Effector memory CD8-positive, alpha-beta T cell (primary cell): ENCODE measurements at regions not wholly inside any gene's neighbourhood (a gene's known extent, or its start where the extent isn't known, plus 50 kb on each side); places are given as distances from the start of the nearest gene placed in this dataset.

Experiments
- ATAC-seq: fragments of 150-1000 bp; cut with Tn5 transposase; replicated peaks from 2 replicates; pipeline ENCODE4 v1.10.0; 2021; ENCODE audit warnings: mild to moderate bottlenecking, moderate library complexity
- DNase-seq, 3 experiments: peaks; one replicate each; pipeline ENCODE4 v3.0.0; 2021
- H3K27ac Mint-ChIP-seq, 2 donors: one replicate each; pipeline ENCODE4 v1.8.0; 2022; ENCODE audit warnings: mild to moderate bottlenecking in 2 of 2, mixed read lengths in 2 of 2, moderate library complexity in 2 of 2
- H3K27me3 Mint-ChIP-seq, 2 donors: one replicate each; pipeline ENCODE4 v1.8.0; 2022; ENCODE audit warnings: mixed read lengths in 2 of 2
- H3K36me3 Mint-ChIP-seq: one replicate; pipeline ENCODE4 v1.8.0; 2022; ENCODE audit warnings: mild to moderate bottlenecking, moderate library complexity, mixed read lengths; ENCODE audit not compliant: insufficient read depth
- H3K4me1 Mint-ChIP-seq, 2 donors: one replicate each; pipeline ENCODE4 v1.8.0; 2022; ENCODE audit warnings: low read depth in 2 of 2, mixed read lengths in 2 of 2
- H3K4me3 Mint-ChIP-seq, 2 donors: one replicate each; pipeline ENCODE4 v1.8.0; 2022; ENCODE audit warnings: mild to moderate bottlenecking in 2 of 2, mixed read lengths in 2 of 2, moderate library complexity in 2 of 2
- H3K9me3 Mint-ChIP-seq, 2 donors: one replicate each; pipeline ENCODE4 v1.8.0; 2022; ENCODE audit warnings: mixed read lengths in 2 of 2

DNA sequence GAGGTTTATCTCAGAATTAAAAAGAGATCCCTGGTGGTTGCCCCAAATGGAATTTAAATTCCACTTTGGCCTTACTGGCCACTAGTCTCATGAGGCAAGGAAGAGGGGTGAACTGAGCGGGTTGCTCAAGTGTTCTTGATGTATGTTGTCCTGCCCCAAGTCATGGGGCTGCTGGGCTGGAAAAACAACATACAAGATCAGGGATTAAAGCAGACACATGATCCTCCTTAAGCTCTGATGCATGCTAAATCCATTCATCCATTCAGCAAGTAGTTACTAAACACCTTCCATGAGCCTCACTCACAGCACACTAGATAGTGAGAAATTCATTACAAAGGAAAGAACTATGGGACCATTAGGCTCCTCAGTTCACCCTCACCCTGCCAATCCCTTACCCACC lies 196.3 kb downstream of the MREG start:
- Mint-ChIP-seq H3K4me3 (no peak overlapping the region), H3K36me3 (no peaks in the 10 kb centered on the region), H3K27ac (no peak overlapping the region), H3K4me1 (peaks cover 7 to 10% of the 10 kb centered on the region in 2 donors), H3K9me3 (no peaks in the 10 kb centered on the region), H3K27me3 (peaks cover 17 to 32% of the 10 kb centered on the region in 2 donors)
- ATAC-seq = no peak
- DNase-seq = no peak

DNA sequence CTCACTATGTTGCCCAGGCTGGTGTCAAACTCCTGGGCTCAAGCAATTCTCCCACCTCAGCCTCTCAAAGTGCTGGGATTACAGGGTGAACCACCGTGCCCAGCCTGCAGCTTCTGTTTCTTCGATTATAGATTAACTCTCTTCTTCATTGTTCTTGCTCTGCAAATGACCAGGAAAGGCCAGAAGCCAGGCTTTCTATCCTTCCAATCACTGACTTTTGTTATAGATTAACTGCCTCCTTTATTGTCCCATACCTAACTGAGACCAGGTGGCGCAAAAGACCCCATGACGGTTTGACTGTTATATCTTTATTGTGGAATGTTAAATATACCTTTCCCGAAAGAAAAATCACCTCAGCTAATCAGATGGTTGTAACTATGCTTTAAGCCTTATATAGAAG lies 196.9 kb downstream of the MREG start:
- H3K9me3 Mint-ChIP-seq = no peaks in the 10 kb centered on the region
- ATAC-seq = no peak
- peaks cover 14 to 16% of the 10 kb centered on the region in 2 donors for H3K4me1 Mint-ChIP-seq
- H3K4me3 Mint-ChIP-seq = no peak overlapping the region
- H3K27ac Mint-ChIP-seq = no peak overlapping the region
- no peak for DNase-seq
- no peaks in the 10 kb centered on the region for H3K36me3 Mint-ChIP-seq
- peaks cover 17 to 25% of the 10 kb centered on the region in 2 donors for H3K27me3 Mint-ChIP-seq

DNA sequence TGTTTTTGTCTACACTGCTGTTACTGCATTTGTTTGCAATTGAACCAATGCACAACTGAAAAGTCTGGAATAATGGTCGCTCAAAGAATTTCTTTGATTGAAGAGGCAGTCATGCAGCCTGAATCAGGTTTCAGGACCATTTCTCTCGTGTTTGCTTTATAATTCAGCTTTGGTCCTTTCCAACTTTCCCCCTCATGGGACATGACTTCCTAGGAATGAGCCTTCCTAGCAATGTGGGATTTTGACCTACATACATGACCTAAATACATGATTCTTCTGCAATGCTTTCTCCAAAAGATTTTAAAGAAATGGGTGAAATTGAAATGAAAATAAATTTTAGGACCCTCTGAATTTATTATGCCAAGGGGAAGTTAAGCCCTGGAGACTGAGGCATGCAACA lies 197.4 kb downstream of the MREG start:
- DNase-seq (no peak), ATAC-seq (no peak)
- Mint-ChIP-seq H3K27me3 (peaks cover 14 to 22% of the 10 kb centered on the region in 2 donors), H3K4me3 (no peak overlapping the region), H3K4me1 (peaks cover 18 to 21% of the 10 kb centered on the region in 2 donors), H3K27ac (no peak overlapping the region), H3K9me3 (no peaks in the 10 kb centered on the region), H3K36me3 (no peaks in the 10 kb centered on the region)

DNA sequence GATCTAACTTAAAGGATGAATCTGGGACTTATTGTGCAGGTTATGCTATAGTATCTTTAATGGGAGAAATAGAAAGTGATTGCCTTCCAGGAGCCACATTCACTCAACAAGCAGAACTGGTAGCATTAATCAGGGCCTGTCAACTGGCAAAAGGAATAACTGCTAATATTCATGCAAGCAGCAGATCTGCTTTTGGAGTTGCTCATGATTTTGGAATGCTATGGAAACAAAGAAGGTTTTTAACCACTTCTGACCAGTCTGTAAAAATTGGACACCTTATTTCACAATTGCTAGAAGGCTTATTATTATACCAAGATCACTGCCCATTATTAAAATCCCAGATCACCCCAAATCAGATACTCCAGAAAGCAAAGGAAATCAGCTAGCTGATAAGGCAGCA lies 200.4 kb downstream of the MREG start:
- ATAC-seq (no peak), DNase-seq (no peak)
- Mint-ChIP-seq H3K27me3 (peaks cover 0 to 10% of the 10 kb centered on the region in 2 donors), H3K4me3 (no peak overlapping the region), H3K36me3 (no peaks in the 10 kb centered on the region), H3K27ac (no peak overlapping the region), H3K4me1 (peaks cover 21% of the 10 kb centered on the region in 2 donors), H3K9me3 (no peaks in the 10 kb centered on the region)

DNA sequence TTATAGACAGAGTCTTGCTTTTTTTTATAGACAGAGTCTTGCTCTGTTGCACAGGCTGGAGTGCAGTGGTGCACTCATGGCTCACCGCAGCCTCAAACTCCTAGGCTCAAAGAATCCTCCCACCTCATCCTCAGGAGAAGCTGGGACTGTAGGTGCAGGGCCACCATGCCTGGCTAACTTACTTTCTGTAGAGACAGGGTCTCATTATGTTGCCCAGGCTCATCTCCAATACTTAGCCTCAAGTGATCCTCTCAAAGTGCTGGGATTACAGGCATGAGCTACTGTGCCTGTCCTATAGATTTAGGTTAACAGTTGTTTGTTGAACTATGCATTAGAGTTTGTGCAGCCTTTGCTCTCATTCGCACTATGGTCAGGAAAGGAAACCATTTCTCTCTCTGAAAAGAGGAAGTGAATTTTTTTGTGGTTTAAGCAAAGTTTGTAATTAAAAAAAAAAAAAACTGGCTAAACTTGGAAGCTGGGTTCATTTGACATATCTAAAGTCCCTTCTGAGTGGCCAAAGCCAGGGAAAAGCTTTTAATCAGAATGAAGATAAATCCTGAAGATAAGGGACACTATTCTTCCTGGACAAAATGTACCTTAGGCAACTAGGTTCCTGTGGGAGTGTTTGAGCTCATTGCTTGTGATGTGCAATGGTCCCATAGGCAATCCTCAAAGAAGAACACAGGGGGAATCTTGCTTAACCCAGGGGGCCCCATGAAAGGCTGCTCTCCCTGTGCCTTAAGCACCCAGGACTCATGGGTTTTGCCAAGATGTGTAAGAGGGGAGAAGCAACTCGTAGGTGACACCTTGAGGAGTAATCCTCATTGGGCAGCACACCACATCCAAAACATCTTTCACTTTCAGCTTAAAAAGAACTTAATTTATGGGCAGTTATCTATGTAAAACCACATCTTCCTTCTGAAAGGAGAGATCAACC lies 201.7 kb downstream of the MREG start:
- Mint-ChIP-seq H3K27me3 (no peaks in the 10 kb centered on the region), H3K4me1 (peaks cover 21% of the 10 kb centered on the region in 2 donors), H3K9me3 (no peaks in the 10 kb centered on the region), H3K4me3 (peak overlapping the region; percentile 59 to 74), H3K36me3 (no peaks in the 10 kb centered on the region), H3K27ac (peak overlapping the region; percentile 52 to 78)
- no peak for DNase-seq
- peak; percentile 90 for ATAC-seq

DNA sequence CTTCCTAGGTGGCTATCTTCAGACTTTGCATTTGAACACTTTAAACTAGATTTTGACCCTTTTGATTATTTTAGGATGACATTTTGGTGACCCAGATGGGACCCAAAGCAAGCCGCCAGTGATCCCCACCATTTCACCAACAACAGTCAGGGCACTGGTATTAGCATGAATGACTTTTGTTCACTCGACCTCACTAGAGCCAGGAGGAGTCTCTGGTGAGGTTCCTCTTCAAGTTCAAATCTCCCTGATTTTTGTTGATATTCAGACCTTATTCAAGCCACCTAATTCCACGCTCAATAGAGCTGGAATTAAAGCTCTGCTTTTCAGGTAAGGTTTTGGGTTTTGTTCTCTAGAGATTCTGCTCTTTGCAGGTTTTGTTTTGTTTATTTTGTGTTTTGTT lies 202.3 kb downstream of the MREG start:
- peak overlapping the region; percentile 52 to 78 for H3K27ac Mint-ChIP-seq
- no peak for ATAC-seq
- peak overlapping the region; percentile 59 to 74 for H3K4me3 Mint-ChIP-seq
- H3K27me3 Mint-ChIP-seq = no peaks in the 10 kb centered on the region
- H3K4me1 Mint-ChIP-seq = peaks cover 21% of the 10 kb centered on the region in 2 donors
- no peaks in the 10 kb centered on the region for H3K36me3 Mint-ChIP-seq
- DNase-seq = no peak
- no peaks in the 10 kb centered on the region for H3K9me3 Mint-ChIP-seq

DNA sequence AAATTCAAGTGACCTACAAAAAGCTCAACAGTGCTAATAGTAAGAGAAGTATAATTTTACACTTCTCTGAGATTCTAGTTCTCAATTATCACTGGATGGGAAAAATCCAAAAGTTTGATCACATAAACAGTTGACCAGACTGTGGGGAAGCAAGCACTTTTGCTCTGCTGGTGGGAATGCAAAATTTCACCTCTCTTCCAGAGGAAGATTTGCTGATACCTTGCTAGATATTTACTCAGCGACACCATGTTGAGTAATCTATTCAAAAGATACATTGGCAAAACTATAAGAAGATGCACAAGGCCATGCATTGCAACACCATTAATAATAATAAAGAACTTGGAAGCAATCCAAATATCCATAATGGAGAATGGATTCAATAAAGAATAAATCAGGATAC lies 204.4 kb downstream of the MREG start:
- Mint-ChIP-seq H3K4me3 (no peak overlapping the region), H3K4me1 (peaks cover 21% of the 10 kb centered on the region in 2 donors), H3K9me3 (no peaks in the 10 kb centered on the region), H3K27ac (no peak overlapping the region), H3K36me3 (no peaks in the 10 kb centered on the region), H3K27me3 (peaks cover 0 to 10% of the 10 kb centered on the region in 2 donors)
- no peak for DNase-seq
- ATAC-seq = no peak

DNA sequence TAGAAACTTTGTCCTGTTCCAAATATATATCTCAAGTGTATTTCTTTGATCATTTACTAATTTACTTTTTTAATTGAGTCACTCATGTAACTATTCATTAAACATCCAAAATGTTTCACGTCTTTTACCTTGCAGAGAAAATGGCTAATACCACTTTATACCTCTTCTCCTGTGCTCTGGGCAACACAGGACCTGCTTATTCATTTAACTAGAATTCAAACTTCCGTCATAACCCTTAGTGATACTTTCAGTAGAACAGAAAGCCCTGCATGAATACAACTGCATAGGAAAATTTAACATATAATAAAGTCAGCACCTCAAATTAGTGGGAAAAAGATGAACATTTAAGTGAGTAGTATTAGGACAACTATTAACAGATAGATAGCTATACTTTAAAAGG lies 205.2 kb downstream of the MREG start:
- peaks cover 21% of the 10 kb centered on the region in 2 donors for H3K4me1 Mint-ChIP-seq
- no peak overlapping the region for H3K27ac Mint-ChIP-seq
- H3K36me3 Mint-ChIP-seq = no peaks in the 10 kb centered on the region
- H3K4me3 Mint-ChIP-seq = peak overlapping the region in 1 of 2 donors; percentile 1
- peaks cover 0 to 10% of the 10 kb centered on the region in 2 donors for H3K27me3 Mint-ChIP-seq
- no peaks in the 10 kb centered on the region for H3K9me3 Mint-ChIP-seq
- DNase-seq (no peak), ATAC-seq (no peak)

DNA sequence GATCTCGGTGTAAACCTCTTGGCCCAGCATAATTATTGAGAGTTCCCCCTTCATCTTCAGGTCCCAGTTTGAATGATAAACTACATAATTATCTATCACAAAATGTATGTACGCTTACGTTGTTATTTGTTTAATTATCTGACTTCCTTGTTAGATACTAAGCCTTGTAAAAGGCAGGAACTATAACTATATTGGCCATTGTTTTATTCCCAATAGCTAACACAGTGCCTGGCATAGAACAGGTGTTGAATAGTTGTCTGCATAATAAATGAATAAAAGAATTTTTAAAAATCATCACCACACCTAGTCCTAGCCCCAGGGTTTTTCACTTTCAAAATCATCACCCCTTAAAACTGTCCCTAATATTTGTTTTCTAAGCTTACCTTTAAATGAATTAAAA lies 207.9 kb downstream of the MREG start:
- Mint-ChIP-seq H3K9me3 (no peaks in the 10 kb centered on the region), H3K4me1 (peaks cover 0 to 4% of the 10 kb centered on the region in 2 donors), H3K27ac (no peak overlapping the region), H3K36me3 (no peaks in the 10 kb centered on the region), H3K4me3 (no peak overlapping the region), H3K27me3 (peaks cover 2 to 10% of the 10 kb centered on the region in 2 donors)
- ATAC-seq (no peak), DNase-seq (no peak)

DNA sequence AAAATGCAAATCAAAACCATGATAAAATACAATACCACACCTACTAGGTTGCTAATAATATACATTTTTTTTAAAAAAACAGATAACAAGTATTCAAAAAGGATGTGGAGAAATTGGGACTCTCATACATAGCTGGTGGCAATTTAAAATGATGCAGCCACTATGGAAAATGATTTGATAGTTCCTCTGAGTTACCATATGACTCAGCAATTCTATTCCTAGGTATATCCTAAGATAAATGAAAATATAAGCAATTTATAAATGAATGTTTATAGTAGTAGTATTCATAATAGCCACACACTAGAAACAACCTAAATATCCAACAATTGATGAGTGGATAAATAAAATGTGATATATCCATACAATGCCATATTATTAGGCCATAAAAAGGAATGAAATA lies 210.2 kb downstream of the MREG start:
- no peak overlapping the region for H3K4me3 Mint-ChIP-seq
- no peaks in the 10 kb centered on the region for H3K36me3 Mint-ChIP-seq
- no peaks in the 10 kb centered on the region for H3K9me3 Mint-ChIP-seq
- no peak overlapping the region for H3K27ac Mint-ChIP-seq
- ATAC-seq (no peak), DNase-seq (no peak)
- no peaks in the 10 kb centered on the region for H3K4me1 Mint-ChIP-seq
- peaks cover 8 to 10% of the 10 kb centered on the region in 2 donors for H3K27me3 Mint-ChIP-seq

DNA sequence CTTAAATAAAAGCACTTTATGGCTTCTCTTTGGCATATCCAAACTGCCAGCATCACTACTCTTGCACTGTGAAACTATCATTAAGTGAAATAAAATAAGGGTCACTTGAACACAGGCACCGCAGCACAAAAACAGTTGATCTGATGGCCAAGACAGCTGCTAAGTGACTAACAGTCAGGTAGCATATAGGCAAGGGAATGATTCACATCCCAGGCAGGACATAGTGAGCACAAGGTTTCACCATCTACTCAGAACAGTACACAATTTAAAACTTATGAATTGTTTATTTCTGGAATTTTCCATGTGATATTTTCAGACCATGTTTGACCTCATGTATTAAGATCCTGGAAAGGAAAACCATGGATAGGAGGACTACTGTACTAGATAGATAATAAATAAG lies 214.2 kb downstream of the MREG start:
- no peaks in the 10 kb centered on the region for H3K36me3 Mint-ChIP-seq
- ATAC-seq (no peak), DNase-seq (no peak)
- H3K4me3 Mint-ChIP-seq = no peak overlapping the region
- H3K27ac Mint-ChIP-seq = no peak overlapping the region
- H3K27me3 Mint-ChIP-seq = peaks cover 8 to 17% of the 10 kb centered on the region in 2 donors
- H3K9me3 Mint-ChIP-seq = no peaks in the 10 kb centered on the region
- H3K4me1 Mint-ChIP-seq = peaks cover 0 to 13% of the 10 kb centered on the region in 2 donors

DNA sequence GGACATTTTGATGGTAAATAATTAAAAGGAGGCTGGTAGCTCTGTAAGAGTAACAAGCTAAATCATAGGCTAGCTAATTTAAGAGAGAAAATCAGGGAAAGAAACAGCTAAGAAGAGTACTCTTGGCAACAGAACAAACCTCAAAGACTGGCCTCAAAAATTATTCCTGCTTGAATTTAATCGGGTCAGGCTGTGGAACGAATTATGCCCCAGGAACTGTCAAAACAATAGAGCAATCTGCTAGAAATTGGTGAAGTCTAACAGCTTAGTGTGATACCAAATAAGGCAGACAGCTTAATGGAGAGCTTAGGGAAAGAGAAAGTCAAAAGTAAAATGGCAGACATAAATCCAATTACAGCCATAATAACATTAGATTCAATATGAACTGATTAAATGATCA lies 215.7 kb downstream of the MREG start:
- peaks cover 8 to 17% of the 10 kb centered on the region in 2 donors for H3K27me3 Mint-ChIP-seq
- DNase-seq = no peak
- ATAC-seq = no peak
- no peak overlapping the region for H3K4me3 Mint-ChIP-seq
- H3K4me1 Mint-ChIP-seq = peaks cover 0 to 21% of the 10 kb centered on the region in 2 donors
- no peak overlapping the region for H3K27ac Mint-ChIP-seq
- no peaks in the 10 kb centered on the region for H3K36me3 Mint-ChIP-seq
- no peaks in the 10 kb centered on the region for H3K9me3 Mint-ChIP-seq

DNA sequence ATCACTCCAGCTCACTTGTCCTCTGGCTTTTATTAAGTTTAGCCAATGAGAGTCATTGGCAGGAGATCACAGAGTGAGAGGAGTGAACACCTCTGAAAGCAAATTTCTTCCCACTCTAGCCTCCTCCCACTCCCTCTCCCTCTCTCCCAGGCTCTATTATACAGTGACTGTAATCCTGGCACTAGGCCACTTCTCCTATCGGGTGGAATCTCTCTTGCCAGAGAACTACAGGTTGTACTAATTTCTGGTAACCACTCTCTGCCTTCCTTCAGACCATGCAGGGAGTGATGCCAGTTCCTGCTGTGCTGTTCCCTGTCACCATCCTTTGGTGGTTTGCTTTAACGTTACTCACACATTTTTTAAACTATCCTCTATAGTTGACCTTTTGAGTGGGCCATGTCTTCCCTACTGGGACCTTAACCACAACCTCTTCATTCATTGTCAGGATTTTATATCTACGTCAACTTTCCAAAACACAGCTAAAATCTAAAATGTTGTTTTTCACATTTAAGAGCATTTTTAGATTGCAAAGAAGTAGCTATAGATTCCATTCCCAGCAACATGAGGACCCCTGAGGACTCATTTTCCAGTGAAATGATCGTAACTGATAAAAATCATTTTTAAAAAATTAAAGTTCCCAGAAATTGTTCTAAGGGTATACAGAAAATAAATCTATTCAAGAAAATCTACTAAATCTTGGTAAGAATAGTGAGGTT lies 217.1 kb downstream of the MREG start:
- Mint-ChIP-seq H3K27me3 (peaks cover 8 to 17% of the 10 kb centered on the region in 2 donors), H3K4me3 (no peak overlapping the region), H3K9me3 (no peaks in the 10 kb centered on the region), H3K27ac (no peak overlapping the region), H3K36me3 (no peaks in the 10 kb centered on the region), H3K4me1 (peaks cover 0 to 21% of the 10 kb centered on the region in 2 donors)
- DNase-seq (no peak), ATAC-seq (no peak)
